ENCODE measurements at regions not wholly inside any gene's neighbourhood (a gene's known extent, or its start where the extent isn't known, plus 50 kb on each side); places are given as distances from the start of the nearest gene placed in this dataset.
A peak's percentile ranks its signal among the peaks of the same experiment; 100 is the strongest.

GRCh38 chr6:5922230-5922629 lies 84.5 kb downstream of the NRN1 start:
- Mint-ChIP-seq H3K36me3 (ENCODE audit: low read depth) (no peaks in the 10 kb centered on the region), H3K27me3 (no peaks in the 10 kb centered on the region), H3K27ac (no peak overlapping the region), H3K4me3 (no peak overlapping the region), H3K4me1 (no peaks in the 10 kb centered on the region)
- DNase-seq = no peak
- H3K9me3 ChIP-seq (ENCODE audit: control insufficient read depth, low read length, poor library complexity, severe bottlenecking) = no peaks in the 10 kb centered on the region
- ATAC-seq = no peak

DNA sequence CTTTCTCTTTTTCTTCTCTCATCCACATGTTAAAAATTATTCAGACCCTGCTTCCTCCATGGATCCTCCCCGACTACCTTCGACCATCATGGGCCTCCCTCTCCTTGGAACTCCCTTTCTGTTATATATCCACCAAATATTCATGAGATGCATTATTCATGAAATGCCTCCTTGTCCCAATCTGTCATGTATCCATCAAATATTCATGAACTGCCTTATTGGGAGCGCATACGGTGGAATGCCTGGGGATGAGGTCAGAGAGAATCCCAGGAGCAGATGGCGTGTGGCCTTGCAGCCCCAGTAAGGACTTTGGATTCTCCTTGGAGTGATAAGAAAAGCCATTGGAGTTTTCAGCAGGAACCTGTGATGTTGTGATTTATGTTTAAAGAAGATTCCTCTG lies 97.0 kb downstream of the NRN1 start:
- Mint-ChIP-seq H3K4me3 (no peak overlapping the region), H3K27me3 (no peaks in the 10 kb centered on the region)
- ATAC-seq = no peak

GRCh38 chr6:5906842-5907241 lies 99.9 kb downstream of the NRN1 start:
- ATAC-seq (no peak), DNase-seq (no peak)
- Mint-ChIP-seq H3K27ac (no peak overlapping the region), H3K4me3 (no peak overlapping the region), H3K27me3 (no peaks in the 10 kb centered on the region), H3K4me1 (peaks cover 2% of the 10 kb centered on the region), H3K36me3 (ENCODE audit: low read depth) (no peaks in the 10 kb centered on the region)
- no peaks in the 10 kb centered on the region for H3K9me3 ChIP-seq (ENCODE audit: control insufficient read depth, low read length, poor library complexity, severe bottlenecking)

More for the DNA sequence above, 97.0 kb downstream of the NRN1 start:
- H3K9me3 ChIP-seq (ENCODE audit: control insufficient read depth, low read length, poor library complexity, severe bottlenecking) = no peaks in the 10 kb centered on the region
- no peaks in the 10 kb centered on the region for H3K36me3 Mint-ChIP-seq (ENCODE audit: low read depth)
- no peak overlapping the region for H3K27ac Mint-ChIP-seq
- H3K4me1 Mint-ChIP-seq = no peaks in the 10 kb centered on the region
- no peak for DNase-seq

DNA sequence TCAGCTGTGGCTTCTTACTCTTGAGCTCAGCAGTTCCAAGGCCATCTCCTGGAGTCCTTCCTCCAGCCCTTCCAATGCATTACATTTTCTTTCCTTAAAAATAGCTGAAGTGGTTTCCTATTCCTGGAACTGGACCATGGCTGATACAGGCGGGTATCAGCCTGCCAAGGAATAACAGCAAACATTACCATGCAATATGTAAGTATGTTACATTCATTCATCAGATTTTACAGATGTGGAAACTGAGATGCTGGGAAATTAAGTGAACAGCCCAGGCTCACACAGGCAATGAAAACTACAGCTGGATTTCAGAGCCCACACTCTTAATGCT lies 100.4 kb downstream of the NRN1 start:
- no peaks in the 10 kb centered on the region for H3K9me3 ChIP-seq (ENCODE audit: control insufficient read depth, low read length, poor library complexity, severe bottlenecking)
- DNase-seq = no peak
- Mint-ChIP-seq H3K27ac (no peak overlapping the region), H3K27me3 (no peaks in the 10 kb centered on the region), H3K4me3 (no peak overlapping the region), H3K4me1 (peaks cover 2% of the 10 kb centered on the region), H3K36me3 (ENCODE audit: low read depth) (no peaks in the 10 kb centered on the region)
- no peak for ATAC-seq

DNA sequence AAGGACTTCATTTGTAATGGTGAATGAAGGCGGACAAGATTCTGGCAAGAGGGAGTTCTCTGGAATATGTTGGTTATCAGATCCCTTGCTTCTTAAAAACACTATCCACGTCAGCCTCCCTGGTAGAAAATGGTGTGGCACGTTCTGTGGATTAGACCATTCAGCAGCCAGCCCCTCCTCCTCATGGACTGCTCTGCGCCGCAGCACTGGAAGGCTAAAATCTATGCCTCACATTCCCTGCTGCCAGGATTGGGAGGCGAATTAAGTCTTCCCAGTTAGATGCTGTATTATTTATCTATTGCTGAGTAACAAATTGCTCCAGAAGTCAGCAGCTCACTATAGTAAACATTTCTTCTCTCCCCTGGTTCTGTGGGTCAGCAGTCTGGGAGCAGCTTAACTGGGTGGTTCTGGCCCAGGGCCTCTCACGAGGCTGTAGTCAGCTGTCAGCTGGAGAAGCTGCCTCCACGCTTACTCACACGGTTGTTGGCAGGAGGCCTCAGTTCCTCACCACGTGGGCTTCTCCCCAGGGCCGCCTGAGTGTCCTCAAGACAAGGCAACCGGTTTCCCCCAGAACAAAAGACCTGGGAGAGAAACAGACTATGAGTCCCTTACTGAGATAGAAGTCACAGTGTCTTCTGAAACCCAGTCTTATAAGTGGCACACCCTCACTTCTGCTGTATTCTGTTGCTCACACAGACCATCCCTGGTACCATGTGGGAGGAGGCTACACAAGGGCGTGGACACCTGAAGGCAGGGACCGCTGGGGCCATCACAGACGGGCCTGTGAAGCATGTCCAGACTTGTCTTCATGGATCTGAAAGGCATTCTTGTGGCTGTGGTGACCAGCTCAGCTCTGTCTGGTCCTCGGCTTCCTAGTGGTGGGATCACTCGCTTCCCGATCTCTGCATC lies 101.0 kb downstream of the NRN1 start:
- H3K9me3 ChIP-seq (ENCODE audit: control insufficient read depth, low read length, poor library complexity, severe bottlenecking) = no peaks in the 10 kb centered on the region
- H3K4me3 Mint-ChIP-seq = no peak overlapping the region
- ATAC-seq (no peak), DNase-seq (no peak)
- no peak overlapping the region for H3K27ac Mint-ChIP-seq
- no peaks in the 10 kb centered on the region for H3K27me3 Mint-ChIP-seq
- no peaks in the 10 kb centered on the region for H3K36me3 Mint-ChIP-seq (ENCODE audit: low read depth)
- peaks cover 2% of the 10 kb centered on the region for H3K4me1 Mint-ChIP-seq

DNA sequence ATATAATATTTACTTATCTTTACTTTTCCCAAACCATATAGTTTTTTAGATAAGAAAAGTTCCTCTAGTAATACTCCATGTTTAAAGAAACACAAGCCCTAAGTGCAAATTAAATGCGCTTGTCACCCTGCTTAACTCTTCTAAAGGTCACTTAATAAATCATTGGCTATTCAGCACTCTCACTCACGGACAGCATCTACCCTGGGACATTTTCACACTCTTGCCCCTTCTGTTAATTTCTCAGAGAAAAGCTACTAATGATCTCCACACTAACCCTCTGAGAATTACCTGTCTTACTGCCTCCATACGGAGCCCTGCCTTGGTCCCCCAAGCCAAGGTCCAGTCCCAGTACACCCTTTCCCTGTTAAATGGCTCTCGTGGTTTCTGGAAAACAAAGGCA lies 102.2 kb downstream of the NRN1 start:
- ATAC-seq = no peak
- Mint-ChIP-seq H3K27me3 (peaks cover 6% of the 10 kb centered on the region), H3K4me3 (no peak overlapping the region), H3K4me1 (peaks cover 5% of the 10 kb centered on the region), H3K36me3 (ENCODE audit: low read depth) (peaks cover 3% of the 10 kb centered on the region), H3K27ac (no peak overlapping the region)
- no peak for DNase-seq
- no peaks in the 10 kb centered on the region for H3K9me3 ChIP-seq (ENCODE audit: control insufficient read depth, low read length, poor library complexity, severe bottlenecking)

GRCh38 chr6:5899216-5900045 lies 107.3 kb downstream of the NRN1 start:
- H3K9me3 ChIP-seq (ENCODE audit: control insufficient read depth, low read length, poor library complexity, severe bottlenecking) = peaks cover 3% of the 10 kb centered on the region
- Mint-ChIP-seq H3K27me3 (peaks cover 12% of the 10 kb centered on the region), H3K36me3 (ENCODE audit: low read depth) (peaks cover 3% of the 10 kb centered on the region), H3K4me1 (peaks cover 5% of the 10 kb centered on the region), H3K4me3 (no peak overlapping the region), H3K27ac (no peak overlapping the region)
- DNase-seq (no peak), ATAC-seq (no peak)

DNA sequence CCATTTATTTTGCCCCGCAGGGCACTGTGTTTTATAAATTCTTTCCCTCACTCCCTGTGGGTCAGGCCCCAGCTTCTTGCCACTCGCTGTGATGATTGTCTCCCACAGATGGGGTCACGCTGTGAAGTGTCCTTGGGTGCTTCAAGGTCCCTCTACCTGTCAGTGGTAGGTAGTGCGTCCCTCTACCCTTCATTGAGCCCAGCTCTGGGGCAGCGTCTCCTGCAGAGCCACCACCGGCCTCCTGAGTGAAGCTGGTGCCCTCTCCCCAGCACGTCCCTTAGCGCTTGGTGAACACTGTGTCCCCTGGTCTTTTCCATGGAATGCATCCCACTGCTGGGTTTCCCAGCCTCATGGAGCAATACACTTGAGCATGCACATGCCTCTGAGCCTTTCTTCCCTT lies 108.2 kb downstream of the NRN1 start:
- no peak overlapping the region for H3K4me3 Mint-ChIP-seq
- DNase-seq (no peak), ATAC-seq (no peak)
- H3K27me3 Mint-ChIP-seq = peaks cover 12% of the 10 kb centered on the region
- peaks cover 5% of the 10 kb centered on the region for H3K4me1 Mint-ChIP-seq
- no peak overlapping the region for H3K27ac Mint-ChIP-seq
- H3K9me3 ChIP-seq (ENCODE audit: control insufficient read depth, low read length, poor library complexity, severe bottlenecking) = peaks cover 3% of the 10 kb centered on the region
- H3K36me3 Mint-ChIP-seq (ENCODE audit: low read depth) = peaks cover 3% of the 10 kb centered on the region

GRCh38 chr6:5898102-5898501 lies 108.6 kb downstream of the NRN1 start:
- no peak for ATAC-seq
- Mint-ChIP-seq H3K4me3 (no peak overlapping the region), H3K4me1 (peaks cover 3% of the 10 kb centered on the region), H3K27me3 (peaks cover 12% of the 10 kb centered on the region), H3K27ac (no peak overlapping the region), H3K36me3 (ENCODE audit: low read depth) (peaks cover 3% of the 10 kb centered on the region)
- no peak for DNase-seq
- H3K9me3 ChIP-seq (ENCODE audit: control insufficient read depth, low read length, poor library complexity, severe bottlenecking) = peaks cover 3% of the 10 kb centered on the region

DNA sequence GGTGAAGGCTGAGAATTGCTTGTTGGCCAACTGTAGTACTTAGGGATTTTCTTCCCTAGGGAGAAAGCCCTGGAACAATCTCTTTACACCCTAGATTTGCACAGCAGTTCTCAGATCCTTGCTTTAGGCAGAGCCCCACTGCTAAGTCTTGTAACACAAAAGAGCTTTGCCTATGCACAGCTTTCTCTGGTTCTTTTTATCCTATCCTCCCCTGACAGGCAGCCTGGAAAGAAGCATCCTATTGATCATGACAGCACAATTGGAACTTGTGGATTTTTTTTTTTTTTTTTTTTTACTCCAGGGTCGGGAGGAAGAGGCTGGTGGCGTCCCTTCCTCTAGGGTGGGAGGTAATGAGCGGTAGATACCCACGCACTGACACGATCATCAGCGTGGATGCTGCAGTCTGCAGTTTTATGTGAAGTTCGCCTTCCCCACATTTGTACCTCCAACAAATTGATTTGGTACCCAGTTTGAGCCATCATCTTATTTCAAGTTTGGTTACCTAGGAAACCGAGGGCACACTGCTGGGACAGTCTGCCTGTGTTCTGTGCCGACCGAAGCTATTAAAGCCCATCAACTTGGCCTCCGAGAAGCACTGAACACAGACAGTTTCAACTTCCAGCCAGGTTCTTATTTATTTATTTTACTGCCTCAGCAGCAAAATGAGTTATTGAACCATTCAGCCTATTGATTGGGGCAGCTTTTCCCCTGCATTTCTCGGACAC lies 110.1 kb downstream of the NRN1 start:
- peak overlapping the region; percentile 16 for H3K27ac Mint-ChIP-seq

DNA sequence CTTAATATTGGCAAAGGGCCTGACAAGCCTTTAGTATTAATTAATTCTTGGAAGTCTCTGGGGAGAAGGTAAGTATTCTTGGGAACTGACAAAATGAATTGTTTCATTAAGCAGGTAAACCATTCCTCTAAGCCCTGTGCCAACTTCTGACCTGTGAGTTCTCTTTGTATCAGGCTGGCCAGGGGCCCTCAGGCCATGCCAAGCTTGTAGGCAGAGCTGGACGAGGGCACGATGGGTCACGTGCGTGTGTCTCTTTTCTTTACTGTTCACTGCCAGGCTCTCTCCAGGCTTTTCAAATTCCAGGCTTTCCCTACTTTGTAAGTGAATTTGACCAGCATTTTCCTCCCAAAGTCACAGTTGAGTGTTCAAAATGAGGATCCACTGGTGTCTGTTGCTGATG lies 112.4 kb downstream of the NRN1 start:
- Mint-ChIP-seq H3K27ac (no peak overlapping the region), H3K4me1 (no peaks in the 10 kb centered on the region), H3K27me3 (peaks cover 4% of the 10 kb centered on the region), H3K4me3 (no peak overlapping the region), H3K36me3 (ENCODE audit: low read depth) (no peaks in the 10 kb centered on the region)
- ATAC-seq (no peak), DNase-seq (no peak)
- peaks cover 3% of the 10 kb centered on the region for H3K9me3 ChIP-seq (ENCODE audit: control insufficient read depth, low read length, poor library complexity, severe bottlenecking)

More for the DNA sequence above, 110.1 kb downstream of the NRN1 start:
- H3K9me3 ChIP-seq (ENCODE audit: control insufficient read depth, low read length, poor library complexity, severe bottlenecking) = peaks cover 3% of the 10 kb centered on the region
- H3K4me3 Mint-ChIP-seq = no peak overlapping the region
- H3K27me3 Mint-ChIP-seq = peaks cover 12% of the 10 kb centered on the region
- ATAC-seq (no peak), DNase-seq (no peak)
- peaks cover 3% of the 10 kb centered on the region for H3K36me3 Mint-ChIP-seq (ENCODE audit: low read depth)
- H3K4me1 Mint-ChIP-seq = peaks cover 3% of the 10 kb centered on the region

- no peaks in the 10 kb centered on the region for H3K27me3 Mint-ChIP-seq
- H3K4me1 Mint-ChIP-seq = no peaks in the 10 kb centered on the region
- no peak overlapping the region for H3K27ac Mint-ChIP-seq
- peaks cover 3% of the 10 kb centered on the region for H3K9me3 ChIP-seq (ENCODE audit: control insufficient read depth, low read length, poor library complexity, severe bottlenecking)
- H3K4me3 Mint-ChIP-seq = no peak overlapping the region
- H3K36me3 Mint-ChIP-seq (ENCODE audit: low read depth) = no peaks in the 10 kb centered on the region
- ATAC-seq = no peak
- DNase-seq = no peak
Observed at GRCh38 chr6:5893295-5893694, 113.4 kb downstream of the NRN1 start.

- no peaks in the 10 kb centered on the region for H3K4me1 Mint-ChIP-seq
- ATAC-seq = no peak
- no peaks in the 10 kb centered on the region for H3K36me3 Mint-ChIP-seq (ENCODE audit: low read depth)
- no peaks in the 10 kb centered on the region for H3K27me3 Mint-ChIP-seq
- H3K9me3 ChIP-seq (ENCODE audit: control insufficient read depth, low read length, poor library complexity, severe bottlenecking) = peaks cover 3% of the 10 kb centered on the region
- peak overlapping the region; percentile 93 for H3K4me3 Mint-ChIP-seq
- no peak for DNase-seq
- peak overlapping the region; percentile 95 for H3K27ac Mint-ChIP-seq
Observed at GRCh38 chr6:5892669-5893068, 114.1 kb downstream of the NRN1 start.

Data from T-helper 17 cell (primary cell).